CD4-positive, alpha-beta T cell (primary cell): ENCODE measurements at regions not wholly inside any gene's neighbourhood (a gene's known extent, or its start where the extent isn't known, plus 50 kb on each side); places are given as distances from the start of the nearest gene placed in this dataset.

Experiments
- ATAC-seq: fragments of 200-7000 bp; cut with Tn5 transposase; one replicate; pipeline ENCODE4 v1.10.0; 2022; ENCODE audit warnings: mild to moderate bottlenecking; ENCODE audit not compliant: poor library complexity
- CTCF ChIA-PET: fragments of 350-600 bp; sonication (Branson Sonifier 250); formaldehyde crosslinking; loops from one replicate; lab custom pipeline; 2021; ENCODE audit warnings: antibody characterized with exemption, inconsistent platforms; lab: Charles Lee
- POLR2A ChIA-PET: fragments of 350-600 bp; sonication (Branson Sonifier 250); formaldehyde crosslinking; loops from one replicate; lab custom pipeline; 2021; ENCODE audit warnings: antibody characterized with exemption, inconsistent platforms; lab: Charles Lee
- DNase-seq, 14 experiments: peaks; one replicate each; pipeline ENCODE4 v3.0.0-alpha.2; 2013 to 2020; ENCODE audit warnings: mixed read lengths in 2 of 14
- H3K27ac ChIP-seq, 2 donors: one replicate each; pipeline versions ENCODE4 v1.5.1 to v1.7.0; 2013; ENCODE audit warnings: low read length in 2 of 2, low read depth in 1 of 2, mild to moderate bottlenecking in 1 of 2
- H3K27me3 ChIP-seq, 2 experiments: 1 replicate in 1 of 2; 2 replicates in 1 of 2; pipeline versions ENCODE4 v1.6.1 to v1.7.0; 2013; ENCODE audit warnings: low read length in 2 of 2, control low read depth in 1 of 2, mild to moderate bottlenecking in 1 of 2, moderate library complexity in 1 of 2; ENCODE audit not compliant: insufficient read depth in 2 of 2, control insufficient read depth in 1 of 2
- H3K36me3 ChIP-seq: one replicate; pipeline ENCODE4 v1.6.1; 2013; ENCODE audit warnings: low read length, control low read depth; ENCODE audit not compliant: insufficient read depth
- H3K4me1 ChIP-seq: one replicate; pipeline ENCODE4 v1.6.1; 2013; ENCODE audit warnings: low read length, control low read depth; ENCODE audit not compliant: insufficient read depth
- H3K4me3 ChIP-seq: one replicate; pipeline ENCODE4 v1.5.1; 2013; ENCODE audit warnings: mild to moderate bottlenecking, low read length, moderate library complexity
- H3K9me3 ChIP-seq, 2 experiments: 1 replicate in 1 of 2; 2 replicates in 1 of 2; pipeline versions ENCODE4 v1.6.1 to v1.7.0; 2013; ENCODE audit warnings: low read length in 2 of 2, mild to moderate bottlenecking in 2 of 2, control low read depth in 1 of 2, moderate library complexity in 1 of 2; ENCODE audit not compliant: control insufficient read depth in 1 of 2, insufficient read depth in 1 of 2
- H3K27ac Mint-ChIP-seq: one replicate; pipeline ENCODE4 v1.8.0; 2020; ENCODE audit warnings: mixed read lengths
- H3K27me3 Mint-ChIP-seq: one replicate; pipeline ENCODE4 v1.8.0; 2021; ENCODE audit warnings: mixed read lengths
- H3K36me3 Mint-ChIP-seq: one replicate; pipeline ENCODE4 v1.8.0; 2021; ENCODE audit warnings: low read depth, mixed read lengths
- H3K4me1 Mint-ChIP-seq: one replicate; pipeline ENCODE4 v1.8.0; 2021; ENCODE audit warnings: low read depth, mixed read lengths
- H3K4me3 Mint-ChIP-seq: one replicate; pipeline ENCODE4 v1.8.0; 2020; ENCODE audit warnings: mild to moderate bottlenecking, mixed read lengths
- H3K9me3 Mint-ChIP-seq: one replicate; pipeline ENCODE4 v1.8.0; 2020; ENCODE audit warnings: mixed read lengths
- CTCF ChIP-seq: fragments of 200-600 bp; IDR thresholded peaks from one replicate; pipeline ENCODE4 v1.8.0; 2022; ENCODE audit warnings: antibody characterized with exemption, mild to moderate bottlenecking
- intact Hi-C, 2 experiments: fragments of 100-400 bp; cut with DNase I in 1 of 2; cut with micrococcal nuclease in 1 of 2; formaldehyde crosslinking; loops; one replicate each; pipeline versions ENCODE4 v1.15.1 to v1.9.0; 2023 to 2025; cut with DNase I, micrococcal nuclease

- no peak for ATAC-seq
- Mint-ChIP-seq H3K27me3 (no peaks in the 10 kb centered on the region), H3K27ac (no peak overlapping the region), H3K36me3 (no peaks in the 10 kb centered on the region), H3K4me1 (no peaks in the 10 kb centered on the region), H3K9me3 (peaks cover 4% of the 10 kb centered on the region), H3K4me3 (no peak overlapping the region)
- ChIA-PET POLR2A (no interaction called here), CTCF (no interaction called here)
- H3K4me3 ChIP-seq = no peak overlapping the region
- no peaks in the 10 kb centered on the region for H3K36me3 ChIP-seq
- no peak overlapping the region for H3K27ac ChIP-seq
- no peak for DNase-seq
- intact Hi-C loops = loop anchor here in 1 of 2 experiments (5.0 kb wide), 1 partner anchor 45 kb away; no protein-coding TSS in a partner anchor
- H3K9me3 ChIP-seq = peaks cover 0 to 3% of the 10 kb centered on the region in 2 experiments
- no peak for TF ChIP-seq CTCF
- no peaks in the 10 kb centered on the region for H3K4me1 ChIP-seq
- H3K27me3 ChIP-seq = no peaks in the 10 kb centered on the region
Observed at GRCh38 chr9:11537566-11537965, 924.8 kb upstream of the PTPRD start.

- peaks cover 0 to 3% of the 10 kb centered on the region in 2 experiments for H3K9me3 ChIP-seq
- ChIA-PET CTCF (no interaction called here), POLR2A (no interaction called here)
- Mint-ChIP-seq H3K36me3 (no peaks in the 10 kb centered on the region), H3K27me3 (no peaks in the 10 kb centered on the region), H3K4me3 (no peak overlapping the region), H3K9me3 (peaks cover 17% of the 10 kb centered on the region), H3K4me1 (no peaks in the 10 kb centered on the region), H3K27ac (no peak overlapping the region)
- intact Hi-C loops = loop anchor here in 1 of 2 experiments (10.0 kb wide), 1 partner anchor 48 kb away; no protein-coding TSS in a partner anchor
- H3K36me3 ChIP-seq = no peaks in the 10 kb centered on the region
- H3K27ac ChIP-seq = no peak overlapping the region
- no peak for TF ChIP-seq CTCF
- H3K27me3 ChIP-seq = no peaks in the 10 kb centered on the region
- no peak for DNase-seq
- no peaks in the 10 kb centered on the region for H3K4me1 ChIP-seq
- ATAC-seq = no peak
- no peak overlapping the region for H3K4me3 ChIP-seq
Observed at GRCh38 chr9:11542781-11543180, 930.0 kb upstream of the PTPRD start.

- no peaks in the 10 kb centered on the region for H3K36me3 Mint-ChIP-seq
- Histone ChIP-seq H3K36me3 (no peaks in the 10 kb centered on the region), H3K27ac (no peak overlapping the region), H3K4me1 (no peaks in the 10 kb centered on the region), H3K9me3 (peaks cover 8 to 18% of the 10 kb centered on the region in 2 experiments), H3K4me3 (no peak overlapping the region), H3K27me3 (no peaks in the 10 kb centered on the region)
- no peak for TF ChIP-seq CTCF
- H3K4me3 Mint-ChIP-seq = no peak overlapping the region
- H3K9me3 Mint-ChIP-seq = peaks cover 17% of the 10 kb centered on the region
- no peaks in the 10 kb centered on the region for H3K27me3 Mint-ChIP-seq
- ChIA-PET POLR2A (no interaction called here), CTCF (no interaction called here)
- DNase-seq = no peak
- intact Hi-C loops = loop anchor here in 1 of 2 experiments (10.0 kb wide), 1 partner anchor 51 kb away; no protein-coding TSS in a partner anchor
- ATAC-seq = no peak
- H3K27ac Mint-ChIP-seq = no peak overlapping the region
- H3K4me1 Mint-ChIP-seq = no peaks in the 10 kb centered on the region
Observed at GRCh38 chr9:11546231-11546630, 933.4 kb upstream of the PTPRD start.
